ENCODE measurements at regions not wholly inside any gene's neighbourhood (a gene's known extent, or its start where the extent isn't known, plus 50 kb on each side); places are given as distances from the start of the nearest gene placed in this dataset.

DNA sequence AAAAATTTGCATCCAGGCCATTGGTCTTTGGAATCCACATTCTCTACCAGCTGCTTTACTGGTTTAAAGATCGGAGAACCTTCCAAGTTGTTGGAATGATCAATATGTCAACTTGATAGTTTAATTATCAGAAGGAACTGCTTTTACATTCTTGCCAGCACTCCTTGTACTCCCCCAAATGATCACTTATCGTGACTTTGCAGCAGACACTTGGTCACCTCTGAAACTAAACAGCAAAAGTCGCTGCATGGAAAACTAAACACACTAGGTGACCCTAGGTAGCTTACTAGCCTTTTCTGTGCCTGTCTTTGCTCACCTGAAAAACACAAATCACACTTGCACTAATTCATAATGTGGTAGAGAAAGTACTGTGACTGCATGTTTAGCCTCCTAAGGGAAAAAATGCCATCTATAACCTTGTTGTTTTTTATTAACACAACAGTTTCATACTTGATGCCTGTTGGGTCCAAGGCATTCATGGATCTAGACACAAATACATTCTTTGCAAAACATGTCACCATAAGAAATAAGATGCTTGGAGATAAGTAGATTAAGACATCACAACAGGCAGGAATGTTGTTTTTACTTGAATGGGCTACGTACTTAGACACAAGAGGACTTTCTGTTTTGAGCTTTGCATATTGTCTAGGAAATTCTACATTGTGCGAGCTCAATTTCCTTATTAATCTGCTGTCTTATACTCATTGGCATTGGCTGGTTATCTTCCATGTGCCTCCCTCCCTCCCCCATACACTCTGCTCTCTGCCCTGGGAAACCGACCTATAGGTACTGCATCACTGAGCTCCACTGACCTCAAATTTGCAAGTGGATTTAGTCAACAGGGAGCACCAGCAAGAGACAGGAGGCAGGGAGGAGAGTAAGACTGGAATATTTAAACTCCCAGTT lies 219.1 kb upstream of the STK17B start:
- no peak for DNase-seq

DNA sequence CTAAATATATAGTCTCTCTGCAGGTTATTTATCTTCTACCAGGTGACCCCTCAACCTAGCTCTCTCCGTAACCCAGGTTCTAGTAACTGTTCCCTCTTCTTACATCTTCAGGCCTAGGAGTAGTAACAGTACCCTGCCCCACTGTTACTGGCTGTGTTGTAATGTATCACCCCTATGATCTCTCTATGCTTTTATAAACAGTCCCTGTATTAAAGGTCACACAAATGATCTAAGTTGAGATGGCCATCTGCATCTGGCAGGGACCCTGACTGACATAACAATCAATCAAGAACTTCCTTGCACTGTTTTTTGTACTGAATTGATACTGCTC lies 219.7 kb upstream of the STK17B start:
- DNase-seq, result no peak

DNA sequence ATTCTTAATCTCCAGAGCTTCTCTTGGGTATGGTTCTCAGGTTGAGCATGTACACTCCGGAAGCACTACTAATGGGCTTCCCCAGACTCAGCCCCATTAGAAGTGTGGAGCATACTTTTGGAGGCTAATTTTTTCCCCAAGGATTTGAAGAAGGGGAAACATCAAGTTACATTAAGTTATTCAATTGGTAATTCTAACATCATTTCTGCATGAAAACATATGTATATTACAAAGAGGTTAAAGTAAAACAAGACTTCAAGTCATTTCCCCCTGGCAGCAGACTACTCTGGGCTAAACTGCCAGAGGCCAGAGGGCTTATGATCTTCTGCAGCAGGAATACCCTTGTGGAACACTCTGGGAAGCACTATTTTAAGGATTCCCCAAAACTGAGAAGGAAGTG lies 227.7 kb upstream of the STK17B start:
- no peak for DNase-seq

DNA sequence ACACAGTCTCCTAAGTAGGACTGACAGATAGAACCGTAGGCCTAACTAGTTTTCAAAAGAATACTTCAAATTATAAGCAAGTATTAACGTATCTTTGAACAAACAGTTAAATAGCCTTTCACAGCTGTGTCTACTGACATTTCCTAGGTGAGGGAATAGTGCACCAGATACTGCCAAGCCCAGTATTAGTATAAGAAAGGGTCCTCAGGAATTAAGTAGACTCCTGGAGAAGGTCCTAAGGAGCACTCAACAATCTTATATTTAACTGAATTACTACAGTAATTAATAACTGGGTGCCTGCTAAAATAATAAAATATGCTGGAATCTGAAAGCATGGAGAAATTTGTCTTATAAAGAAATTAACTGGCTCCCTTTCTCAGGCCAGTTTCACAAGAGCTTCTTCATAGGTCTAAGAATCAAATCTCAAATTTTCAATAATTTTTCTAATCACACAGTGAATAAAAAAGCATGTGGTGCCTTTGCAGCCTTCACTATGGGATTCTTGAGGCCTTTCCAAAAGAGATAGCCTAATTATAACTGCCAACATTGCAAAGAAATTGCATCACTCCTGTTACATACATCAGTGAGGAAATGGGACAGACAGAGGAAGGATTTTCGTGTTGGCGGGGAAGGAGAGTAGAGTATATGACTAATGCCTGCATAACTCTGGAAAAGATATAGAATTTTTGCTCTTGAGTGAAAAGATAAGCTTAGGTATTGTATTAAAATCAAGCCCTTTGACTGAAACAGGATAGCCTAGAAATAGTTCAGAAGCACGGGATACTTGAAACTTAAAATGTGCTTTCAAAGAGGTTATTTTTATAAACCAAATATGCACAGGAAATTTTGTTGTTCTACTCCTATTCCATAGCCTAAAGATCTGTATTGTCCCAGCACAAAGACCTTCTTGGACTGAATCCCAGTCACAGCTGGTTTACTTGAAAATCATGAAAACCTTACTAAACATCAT lies 228.6 kb upstream of the STK17B start:
- DNase-seq, result peak; percentile 62 to 65

DNA sequence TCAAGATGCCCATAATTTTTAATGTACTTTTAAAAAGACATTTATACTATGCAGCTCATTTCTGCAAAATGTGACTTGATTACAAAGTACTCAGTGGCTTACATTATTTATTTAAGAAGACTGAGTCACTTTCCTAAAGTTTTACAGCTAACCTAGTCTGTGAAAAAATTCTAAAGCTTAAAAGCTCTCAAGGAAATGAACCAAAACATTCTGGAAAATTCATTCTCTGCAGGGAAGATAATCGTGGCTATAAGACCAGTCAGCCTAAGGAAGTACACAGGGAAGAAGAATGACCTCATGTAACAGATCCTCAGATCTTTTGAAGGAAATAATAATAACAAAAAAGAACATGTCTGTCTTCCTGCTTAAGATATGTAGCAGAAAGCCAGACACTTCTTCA lies 232.1 kb upstream of the STK17B start:
- DNase-seq, result no peak

DNA sequence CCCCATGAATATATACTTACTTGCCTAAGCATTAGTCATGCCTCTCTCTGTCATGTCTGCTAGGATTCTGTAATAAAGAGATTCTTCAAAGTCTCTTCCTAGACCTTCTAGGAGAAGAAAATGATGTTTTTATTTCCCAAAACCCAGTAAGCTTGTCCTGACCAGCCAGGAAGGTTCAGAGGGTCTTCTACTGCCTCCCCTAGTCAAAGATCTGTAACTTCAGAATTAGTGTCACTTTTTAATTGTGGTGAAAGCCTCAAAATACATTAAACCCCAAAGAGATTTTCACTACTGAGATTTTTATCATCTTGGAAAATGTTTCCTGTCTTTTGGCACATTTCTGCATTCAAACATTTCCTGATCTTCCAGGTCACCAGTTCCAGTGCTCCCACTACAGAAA lies 232.9 kb upstream of the STK17B start:
- no peak for DNase-seq

DNA sequence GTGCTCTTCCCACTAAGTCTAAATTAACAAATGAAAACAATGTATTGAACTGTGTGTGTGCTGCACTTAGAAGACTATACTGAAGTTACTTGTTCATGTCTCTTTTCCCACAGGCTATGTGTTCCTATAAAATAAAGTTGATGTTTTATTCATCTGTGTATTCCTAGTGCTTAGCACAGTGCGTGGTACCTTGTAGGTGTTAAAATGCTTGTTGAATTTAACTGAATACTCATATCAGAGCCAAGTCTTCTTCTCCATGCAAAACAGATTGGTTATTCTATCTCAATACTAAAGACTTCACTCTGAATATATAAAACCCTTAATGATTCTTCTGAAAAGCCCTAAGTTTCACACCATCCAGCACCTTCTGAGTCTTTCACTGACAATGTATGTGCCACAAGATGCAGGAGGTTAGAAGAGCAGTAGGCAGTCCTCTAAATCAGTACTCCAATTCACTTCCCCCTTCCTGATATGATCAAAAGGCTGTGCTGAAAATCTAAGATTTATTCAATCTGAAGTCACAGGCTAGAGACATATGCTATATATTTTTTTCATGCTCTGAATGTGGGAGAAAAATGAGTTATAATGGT lies 231.7 kb upstream of the CCDC150 start:
- no peak for DNase-seq

DNA sequence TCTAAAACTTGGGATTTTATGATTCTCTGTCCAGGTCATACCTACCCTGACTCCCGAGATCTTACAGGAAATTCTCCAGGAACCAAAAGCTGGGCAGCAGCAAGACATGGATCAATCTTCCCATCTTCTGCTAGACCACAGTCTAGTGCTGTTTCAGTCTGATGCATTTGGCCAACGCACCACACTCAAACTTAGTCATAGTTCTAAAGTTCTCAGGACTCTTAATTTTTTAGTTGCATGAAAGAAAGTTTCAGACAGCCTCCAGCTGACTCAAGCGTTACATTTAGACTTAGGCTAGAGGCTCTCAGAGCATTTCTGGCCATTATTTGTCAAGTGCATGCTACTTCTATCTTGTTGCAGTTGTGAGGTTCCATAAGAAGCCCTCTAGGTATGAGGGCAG lies 230.1 kb upstream of the CCDC150 start:
- DNase-seq, result no peak

DNA sequence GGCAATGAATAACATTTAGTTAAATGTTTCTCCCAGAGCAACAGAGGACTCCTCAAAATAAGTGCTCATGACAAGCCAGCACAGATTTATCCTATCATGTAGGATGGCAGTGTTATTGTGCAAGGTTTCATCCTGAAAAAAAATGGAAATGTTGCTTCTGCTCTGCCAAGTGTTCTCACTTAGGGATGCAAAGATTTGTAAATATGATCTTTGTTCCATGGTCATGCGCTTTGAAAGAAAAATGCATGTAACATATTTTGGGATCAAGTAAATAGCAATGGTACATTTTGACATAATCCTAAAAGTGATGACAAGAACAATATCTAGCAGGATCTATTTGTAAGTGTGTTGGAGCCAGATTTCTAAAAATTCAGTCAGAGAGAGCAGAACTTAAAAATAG lies 229.5 kb upstream of the CCDC150 start:
- DNase-seq, result no peak

DNA sequence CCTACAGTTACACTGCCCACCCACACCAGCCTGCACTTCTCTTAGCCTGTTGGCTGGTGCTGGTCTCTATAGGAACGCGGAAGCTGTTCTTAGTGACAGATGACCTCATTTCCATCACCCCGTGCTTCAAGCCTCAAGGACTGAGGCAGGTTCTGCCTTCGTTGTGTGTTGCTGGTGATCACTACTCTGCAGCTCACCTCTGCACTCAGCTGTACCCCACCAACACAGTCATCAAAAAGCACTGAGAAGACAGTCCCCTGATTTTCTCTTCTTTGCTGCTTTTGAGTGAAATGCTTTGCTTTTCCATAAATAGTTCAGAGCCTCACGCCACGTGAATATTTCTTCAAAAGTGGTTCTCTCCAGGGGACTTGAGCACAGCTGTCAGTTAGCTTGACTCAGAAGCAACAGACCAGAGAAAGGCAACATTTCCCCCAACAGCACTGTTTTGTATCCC lies 225.7 kb upstream of the CCDC150 start:
- DNase-seq, result no peak

DNA sequence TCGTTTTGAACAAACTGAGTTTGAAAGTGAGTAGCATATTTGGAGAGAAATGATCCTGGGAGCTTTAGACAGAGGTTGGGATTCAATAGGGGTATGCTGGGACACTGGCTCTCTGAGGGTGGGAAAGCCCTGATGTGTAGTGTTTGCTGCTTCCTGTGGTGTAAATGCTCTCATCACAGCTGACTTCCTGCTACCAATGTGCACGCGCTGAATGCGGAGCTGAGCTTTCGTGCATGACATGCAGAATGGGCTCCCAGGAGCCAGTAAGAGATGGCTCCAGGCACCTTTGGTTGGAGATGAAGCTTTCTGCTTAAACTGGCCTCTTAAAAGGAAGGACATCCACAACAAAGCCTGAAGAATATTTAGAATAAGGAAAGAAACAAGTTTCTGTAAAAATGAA lies 224.1 kb upstream of the CCDC150 start:
- DNase-seq, result no peak

DNA sequence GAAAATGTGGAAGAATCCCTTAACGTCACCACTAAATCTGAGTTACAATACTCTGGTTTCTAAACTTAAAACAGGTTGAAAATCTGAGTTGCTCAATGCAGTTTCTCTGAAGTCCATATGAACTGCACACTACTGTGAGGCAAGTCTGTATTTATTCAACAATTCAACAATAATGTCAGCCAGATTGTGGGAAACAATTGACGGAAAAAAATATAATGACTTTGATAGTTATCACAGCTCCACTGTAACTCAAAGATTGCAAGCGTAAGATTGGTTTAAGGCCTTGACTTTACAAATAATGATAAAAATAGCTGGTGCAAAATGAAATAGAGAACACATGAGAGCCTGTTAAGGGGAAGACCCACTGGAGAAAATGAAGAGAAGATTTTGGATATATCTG lies 219.4 kb upstream of the CCDC150 start:
- DNase-seq, result no peak

DNA sequence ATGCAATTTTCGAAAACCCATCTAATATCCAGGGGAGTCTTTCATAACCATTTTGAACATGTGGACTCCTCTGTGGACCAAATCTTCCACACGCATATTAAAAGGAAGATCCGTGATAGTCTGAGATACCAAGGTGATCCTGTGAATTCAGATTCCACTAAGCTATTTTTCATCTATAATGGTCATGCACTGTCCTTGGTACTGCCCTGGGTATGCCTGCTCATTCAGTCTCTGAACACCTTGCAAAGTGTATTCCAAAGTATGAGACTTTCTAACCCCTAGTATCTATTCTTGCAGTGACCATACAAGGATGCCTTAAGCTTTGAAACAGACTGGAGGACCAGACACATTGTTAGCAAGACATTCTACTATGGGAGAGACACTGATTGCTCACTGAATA lies 217.6 kb upstream of the CCDC150 start:
- DNase-seq, result no peak

DNA sequence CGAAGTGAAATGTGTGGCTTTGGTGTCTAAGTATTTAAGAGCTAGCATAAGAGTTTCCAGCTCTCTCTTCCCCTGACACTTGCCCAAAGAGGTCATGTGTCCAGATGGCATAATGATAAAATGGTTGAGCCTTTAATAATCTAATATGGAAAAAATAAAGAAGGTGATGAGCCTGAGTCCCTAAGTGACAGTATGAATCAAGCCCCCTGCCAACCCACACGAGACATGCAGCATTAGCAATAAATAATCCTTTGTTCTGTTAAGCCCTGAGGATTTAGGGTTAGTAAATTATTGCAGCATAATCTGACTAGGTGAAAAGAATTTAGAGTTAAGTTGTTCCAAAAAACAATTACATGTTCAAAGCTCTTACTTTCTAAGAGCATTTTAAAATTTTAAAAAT lies 217.2 kb upstream of the CCDC150 start:
- no peak for DNase-seq

DNA sequence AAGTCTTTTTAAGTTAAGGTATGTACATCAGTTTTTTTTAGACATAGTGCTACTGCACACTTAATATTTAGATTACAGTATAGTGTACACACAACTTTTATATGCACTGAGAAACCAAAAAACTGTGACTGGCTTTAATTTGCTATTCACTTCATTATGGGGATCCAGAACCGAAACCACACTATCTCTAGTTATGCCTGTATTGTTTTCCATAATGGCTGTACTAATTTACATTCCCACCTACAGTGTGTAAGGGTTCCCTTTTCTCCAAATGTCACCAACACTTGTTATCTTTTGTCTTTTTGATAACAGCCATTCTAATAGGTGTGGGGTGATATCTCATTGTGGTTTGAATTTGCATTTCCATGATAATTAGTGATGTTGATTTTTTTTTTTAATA lies 213.4 kb upstream of the CCDC150 start:
- no peak for DNase-seq

DNA sequence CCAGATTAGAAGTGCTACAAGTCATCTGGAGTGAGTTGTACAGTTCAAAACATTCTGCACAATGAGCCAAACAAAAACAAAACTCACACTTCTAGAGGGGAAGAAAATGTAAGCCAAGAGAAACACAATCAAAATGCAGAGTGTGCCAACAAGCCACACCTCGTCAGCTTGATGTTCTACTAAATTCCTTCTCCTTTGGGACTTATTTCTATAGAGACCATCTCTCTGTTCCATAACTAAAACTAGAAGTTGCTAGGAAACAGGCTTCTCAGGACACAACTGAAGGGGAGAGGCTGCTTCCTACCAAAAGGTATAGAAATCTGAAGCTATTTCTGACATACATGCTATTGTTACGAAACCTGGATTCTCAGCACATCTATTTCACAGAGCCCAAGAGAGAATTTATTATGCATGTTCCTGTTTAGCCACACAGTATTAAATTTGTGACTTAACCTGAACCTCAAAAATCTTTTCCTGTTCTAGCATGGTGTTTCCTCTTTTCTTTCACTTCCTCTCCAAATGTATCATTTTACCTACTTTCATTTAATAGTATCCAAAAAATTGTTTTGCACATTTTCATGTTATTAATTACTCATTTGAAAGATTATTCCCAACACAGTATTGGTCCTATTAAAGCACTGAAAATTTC lies 211.4 kb upstream of the CCDC150 start:
- no peak for DNase-seq

DNA sequence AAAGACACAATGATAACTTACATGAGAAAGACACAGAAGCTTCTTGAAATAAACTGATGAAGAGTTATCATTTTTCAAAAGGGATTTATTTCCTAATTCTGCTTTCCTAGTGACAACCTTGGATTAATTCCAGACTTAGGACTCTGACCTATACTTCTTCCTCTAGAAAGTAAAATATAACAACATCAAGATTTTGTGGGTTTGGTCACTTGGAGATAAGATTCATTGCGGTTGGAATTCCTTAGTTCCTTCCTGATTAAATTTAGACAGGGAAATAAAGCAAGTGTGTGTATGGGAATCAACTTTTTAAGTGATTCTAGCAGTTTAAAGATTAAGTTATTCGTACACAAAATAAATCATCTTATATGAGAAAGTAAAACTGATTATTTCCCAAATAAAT lies 208.4 kb upstream of the CCDC150 start:
- DNase-seq, result no peak

DNA sequence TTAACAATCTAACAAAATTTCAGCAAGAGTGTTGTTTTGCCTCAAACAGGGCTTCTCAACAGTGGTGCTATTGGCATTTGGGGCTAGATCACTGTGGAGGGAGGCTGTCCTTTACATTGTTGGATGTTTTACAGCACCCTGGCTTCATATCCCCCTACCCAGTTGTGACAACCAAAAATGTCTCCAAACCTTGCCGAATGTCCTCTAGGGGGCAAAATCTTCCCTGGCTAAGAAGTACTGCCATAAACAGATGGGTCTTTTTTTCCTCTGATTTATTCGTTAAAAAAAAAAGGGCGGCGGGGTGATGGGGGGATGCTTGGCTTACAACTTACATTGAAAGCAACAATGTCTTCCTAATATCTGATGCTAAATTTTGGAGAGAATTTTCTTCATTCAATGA lies 207.6 kb upstream of the CCDC150 start:
- DNase-seq, result no peak

DNA sequence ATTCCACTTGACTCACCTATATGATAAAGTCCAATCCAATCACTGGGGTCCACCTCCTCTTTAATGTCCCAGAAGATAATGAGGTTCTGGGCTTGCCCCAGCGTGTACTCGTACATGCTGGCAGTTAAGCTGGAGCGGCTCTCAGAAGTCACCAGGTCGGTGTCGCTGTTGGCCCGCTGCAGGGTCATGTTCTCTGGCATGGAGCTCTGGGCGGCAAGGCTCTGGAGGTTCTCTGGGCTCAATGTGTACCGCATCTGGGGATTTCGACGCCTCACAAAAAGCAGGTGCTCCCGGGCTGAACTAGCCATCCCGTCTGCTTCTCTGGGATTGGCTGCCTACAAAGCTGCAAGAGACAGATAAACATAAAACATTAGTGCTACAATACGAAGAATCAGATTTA lies 206.4 kb upstream of the CCDC150 start:
- no peak for DNase-seq

DNA sequence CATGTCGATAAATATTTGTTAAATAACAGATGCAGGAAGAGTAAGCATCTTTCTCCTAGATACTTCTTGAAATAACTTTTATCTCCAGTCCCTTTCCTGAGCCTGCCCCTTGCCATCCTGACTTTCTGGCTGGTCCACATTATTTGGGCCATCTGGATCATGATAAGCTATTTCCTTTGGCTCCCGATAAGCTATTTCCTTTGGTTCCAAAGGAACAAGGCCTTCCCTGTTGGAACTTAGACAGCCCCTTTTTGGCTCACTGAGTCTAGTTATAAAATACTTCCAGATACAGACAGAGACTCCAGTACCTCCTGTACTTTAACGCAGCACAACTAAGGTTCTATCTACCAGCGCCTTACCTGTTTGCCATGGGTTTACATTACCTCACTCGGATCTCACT lies 205.3 kb upstream of the CCDC150 start:
- no peak for DNase-seq

DNA sequence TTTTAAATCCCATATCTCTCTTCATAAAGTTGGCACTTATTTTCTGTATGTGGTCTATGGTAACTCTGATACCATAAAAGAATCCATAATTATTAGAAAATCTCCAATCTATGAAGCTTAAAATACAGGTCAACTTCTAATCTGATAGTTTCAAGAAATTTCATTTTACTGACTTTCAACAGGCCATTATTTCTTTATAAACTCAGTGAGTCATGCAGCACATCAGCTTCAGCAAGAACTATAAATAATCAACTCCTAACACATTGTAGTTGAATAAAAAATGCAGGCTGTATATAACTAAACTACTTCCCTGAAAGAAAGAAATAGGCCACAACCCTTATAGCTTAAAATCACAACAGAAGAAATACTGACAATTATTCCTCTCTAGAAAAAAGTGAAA lies 204.3 kb upstream of the CCDC150 start:
- DNase-seq, result no peak

DNA sequence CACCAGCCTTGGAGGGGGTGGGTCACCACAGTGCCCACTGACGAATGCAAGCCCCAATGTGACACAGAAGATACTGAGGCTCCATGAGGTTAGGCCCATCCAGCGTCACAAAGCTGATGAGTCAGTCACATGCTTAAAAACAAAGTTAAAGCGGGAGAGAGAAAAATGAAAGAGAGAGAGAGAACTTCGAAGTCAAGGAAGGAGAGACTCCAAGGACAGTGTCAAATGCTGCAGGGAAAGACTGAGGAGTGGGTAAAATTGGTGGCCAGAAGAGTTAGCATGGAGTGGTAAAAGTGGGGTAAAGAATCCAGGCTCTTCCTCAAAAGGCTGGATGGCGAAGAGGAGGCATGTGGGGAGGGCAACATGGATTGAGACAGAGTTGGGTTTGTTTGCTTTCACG lies 201.9 kb upstream of the CCDC150 start:
- DNase-seq, result no peak

Data from right lung (tissue), 2 donors.